HL-60 (cell line): ENCODE measurements at regions not wholly inside any gene's neighbourhood (a gene's known extent, or its start where the extent isn't known, plus 50 kb on each side); places are given as distances from the start of the nearest gene placed in this dataset.

Experiments used
- DNase-seq, 2 experiments: peaks; one replicate each; pipeline ENCODE4 v3.0.0-alpha.2; 2010 to 2020; ENCODE audit warnings: low read depth in 1 of 2, low spot score in 1 of 2
- H3K27ac ChIP-seq: fragments of 250-450 bp; sonication (Bioruptor Pico); replicated peaks from 2 replicates; pipeline ENCODE4 v1.5.1; 2020; ENCODE audit warnings: mild to moderate bottlenecking, moderate library complexity
- H3K27me3 ChIP-seq: fragments of 250-450 bp; sonication (Bioruptor Pico); 2 replicates; pipeline ENCODE4 v1.5.1; 2021; ENCODE audit warnings: mild to moderate bottlenecking, moderate library complexity; ENCODE audit not compliant: insufficient read depth, poor library complexity, severe bottlenecking
- H3K4me3 ChIP-seq: replicated peaks from 2 replicates; pipeline ENCODE4 v1.5.1; 2011; ENCODE audit warnings: mild to moderate bottlenecking, control low read depth, low read length; ENCODE audit not compliant: insufficient read depth
- GABPA ChIP-seq: IDR thresholded peaks from 2 replicates; pipeline ENCODE4 v1.6.1; 2012; ENCODE audit warnings: low read depth
- POLR2AphosphoS5 ChIP-seq: IDR thresholded peaks from 2 replicates; pipeline ENCODE4 v1.6.1; 2012; ENCODE audit warnings: low read depth
- SPI1 ChIP-seq: IDR thresholded peaks from 2 replicates; pipeline ENCODE4 v1.6.1; 2012; ENCODE audit warnings: low read depth, mild to moderate bottlenecking, borderline replicate concordance
- TF ChIP-seq, protein P1 (sequence below): IDR thresholded peaks from one replicate; pipeline ENCODE4 v1.5.1; 2011; ENCODE audit warnings: low read length, control low read depth, inconsistent platforms; ENCODE audit not compliant: insufficient read depth
- TF ChIP-seq, protein P2 (sequence below): IDR thresholded peaks from 2 replicates; pipeline ENCODE4 v1.6.1; 2012; ENCODE audit warnings: low read depth; ENCODE audit not compliant: insufficient replicate concordance

DNA sequence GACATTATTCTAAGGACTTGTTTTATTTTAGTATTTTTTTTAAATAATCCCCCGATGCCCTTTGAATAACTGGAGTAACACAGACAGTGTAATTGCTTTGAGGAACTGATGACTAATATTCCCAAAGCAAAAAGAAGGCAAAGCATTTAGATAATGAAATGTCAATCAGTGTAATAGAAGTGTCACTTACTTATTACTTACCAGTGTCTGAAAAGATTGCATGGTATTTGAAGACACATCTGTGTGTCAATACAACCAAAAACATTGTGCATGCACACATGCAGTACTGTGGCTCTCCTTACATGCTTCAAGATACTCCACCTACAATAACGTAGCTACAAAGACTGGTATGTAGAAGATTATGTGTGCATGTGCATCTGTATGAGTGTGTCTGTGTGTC lies 264.0 kb upstream of the ANO5 start:
- TF ChIP-seq, protein P1, sequence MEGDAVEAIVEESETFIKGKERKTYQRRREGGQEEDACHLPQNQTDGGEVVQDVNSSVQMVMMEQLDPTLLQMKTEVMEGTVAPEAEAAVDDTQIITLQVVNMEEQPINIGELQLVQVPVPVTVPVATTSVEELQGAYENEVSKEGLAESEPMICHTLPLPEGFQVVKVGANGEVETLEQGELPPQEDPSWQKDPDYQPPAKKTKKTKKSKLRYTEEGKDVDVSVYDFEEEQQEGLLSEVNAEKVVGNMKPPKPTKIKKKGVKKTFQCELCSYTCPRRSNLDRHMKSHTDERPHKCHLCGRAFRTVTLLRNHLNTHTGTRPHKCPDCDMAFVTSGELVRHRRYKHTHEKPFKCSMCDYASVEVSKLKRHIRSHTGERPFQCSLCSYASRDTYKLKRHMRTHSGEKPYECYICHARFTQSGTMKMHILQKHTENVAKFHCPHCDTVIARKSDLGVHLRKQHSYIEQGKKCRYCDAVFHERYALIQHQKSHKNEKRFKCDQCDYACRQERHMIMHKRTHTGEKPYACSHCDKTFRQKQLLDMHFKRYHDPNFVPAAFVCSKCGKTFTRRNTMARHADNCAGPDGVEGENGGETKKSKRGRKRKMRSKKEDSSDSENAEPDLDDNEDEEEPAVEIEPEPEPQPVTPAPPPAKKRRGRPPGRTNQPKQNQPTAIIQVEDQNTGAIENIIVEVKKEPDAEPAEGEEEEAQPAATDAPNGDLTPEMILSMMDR: no peak
- TF ChIP-seq GABPA: no peak
- TF ChIP-seq, protein P2, sequence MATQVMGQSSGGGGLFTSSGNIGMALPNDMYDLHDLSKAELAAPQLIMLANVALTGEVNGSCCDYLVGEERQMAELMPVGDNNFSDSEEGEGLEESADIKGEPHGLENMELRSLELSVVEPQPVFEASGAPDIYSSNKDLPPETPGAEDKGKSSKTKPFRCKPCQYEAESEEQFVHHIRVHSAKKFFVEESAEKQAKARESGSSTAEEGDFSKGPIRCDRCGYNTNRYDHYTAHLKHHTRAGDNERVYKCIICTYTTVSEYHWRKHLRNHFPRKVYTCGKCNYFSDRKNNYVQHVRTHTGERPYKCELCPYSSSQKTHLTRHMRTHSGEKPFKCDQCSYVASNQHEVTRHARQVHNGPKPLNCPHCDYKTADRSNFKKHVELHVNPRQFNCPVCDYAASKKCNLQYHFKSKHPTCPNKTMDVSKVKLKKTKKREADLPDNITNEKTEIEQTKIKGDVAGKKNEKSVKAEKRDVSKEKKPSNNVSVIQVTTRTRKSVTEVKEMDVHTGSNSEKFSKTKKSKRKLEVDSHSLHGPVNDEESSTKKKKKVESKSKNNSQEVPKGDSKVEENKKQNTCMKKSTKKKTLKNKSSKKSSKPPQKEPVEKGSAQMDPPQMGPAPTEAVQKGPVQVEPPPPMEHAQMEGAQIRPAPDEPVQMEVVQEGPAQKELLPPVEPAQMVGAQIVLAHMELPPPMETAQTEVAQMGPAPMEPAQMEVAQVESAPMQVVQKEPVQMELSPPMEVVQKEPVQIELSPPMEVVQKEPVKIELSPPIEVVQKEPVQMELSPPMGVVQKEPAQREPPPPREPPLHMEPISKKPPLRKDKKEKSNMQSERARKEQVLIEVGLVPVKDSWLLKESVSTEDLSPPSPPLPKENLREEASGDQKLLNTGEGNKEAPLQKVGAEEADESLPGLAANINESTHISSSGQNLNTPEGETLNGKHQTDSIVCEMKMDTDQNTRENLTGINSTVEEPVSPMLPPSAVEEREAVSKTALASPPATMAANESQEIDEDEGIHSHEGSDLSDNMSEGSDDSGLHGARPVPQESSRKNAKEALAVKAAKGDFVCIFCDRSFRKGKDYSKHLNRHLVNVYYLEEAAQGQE: no peak
- TF ChIP-seq POLR2AphosphoS5: no peak
- TF ChIP-seq SPI1: no peak
- no peak for DNase-seq
- Histone ChIP-seq H3K4me3 (no peak overlapping the region), H3K27me3 (no peaks in the 10 kb centered on the region), H3K27ac (no peak overlapping the region)

DNA sequence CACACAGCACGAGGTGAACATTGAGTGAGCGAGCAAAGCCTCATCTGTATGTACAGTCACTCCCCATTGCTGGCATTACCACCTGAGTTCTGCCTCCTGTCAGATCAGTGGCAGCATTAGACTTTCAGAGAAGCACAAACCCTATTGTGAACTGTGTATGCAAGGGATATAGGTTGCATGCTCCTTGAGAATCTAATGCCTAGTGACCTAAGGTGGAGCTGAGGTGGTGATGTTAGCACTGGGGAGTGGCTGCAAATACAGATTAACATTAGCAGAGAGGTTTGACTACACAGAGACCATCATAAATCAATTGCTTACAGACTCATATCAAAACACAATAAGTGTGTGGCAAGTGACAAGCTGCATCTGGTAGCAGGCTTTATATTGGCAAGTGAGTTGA lies 262.5 kb upstream of the ANO5 start:
- no peak overlapping the region for H3K27ac ChIP-seq
- TF ChIP-seq GABPA (no peak), SPI1 (no peak), POLR2AphosphoS5 (no peak)
- TF ChIP-seq, protein P1: no peak
- TF ChIP-seq, protein P2: no peak
- no peak for DNase-seq

DNA sequence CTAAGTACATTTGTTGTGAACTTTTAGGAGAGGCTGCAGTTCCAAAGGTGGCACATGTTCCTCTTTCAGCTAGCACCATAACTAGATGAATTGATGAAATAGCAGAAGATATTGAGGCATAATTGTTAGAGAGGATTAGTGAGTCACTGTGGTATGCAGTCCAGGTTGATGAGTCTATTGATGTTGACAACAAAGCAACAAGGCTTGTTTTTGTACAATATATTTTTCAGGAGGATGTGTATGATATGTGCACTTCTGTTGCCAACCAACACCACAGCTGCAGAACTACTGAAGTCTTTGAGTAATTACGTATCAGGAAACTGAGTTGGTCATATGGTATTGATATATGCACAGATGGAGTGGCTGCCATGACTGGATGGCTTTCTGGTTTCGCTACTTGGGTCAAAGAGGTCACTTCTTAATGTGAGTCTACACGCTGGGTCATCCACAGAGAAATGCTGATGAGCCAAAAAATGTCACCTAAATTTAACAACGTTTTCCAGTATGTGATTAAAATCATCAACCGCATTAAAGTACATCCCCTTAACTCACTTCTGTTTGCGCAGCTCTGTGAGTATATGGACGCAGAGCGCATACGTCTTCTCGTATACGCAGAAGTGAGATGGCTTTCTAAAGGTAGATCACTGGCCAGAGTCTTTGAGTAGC lies 261.3 kb upstream of the ANO5 start:
- Histone ChIP-seq H3K27me3 (no peaks in the 10 kb centered on the region), H3K4me3 (no peak overlapping the region), H3K27ac (no peak overlapping the region)
- no peak for DNase-seq
- no peak for TF ChIP-seq POLR2AphosphoS5
- TF ChIP-seq, protein P2: no peak
- TF ChIP-seq GABPA: no peak
- TF ChIP-seq, protein P1: no peak

More for the DNA sequence above, 262.5 kb upstream of the ANO5 start:
- Histone ChIP-seq H3K4me3 (no peak overlapping the region), H3K27me3 (no peaks in the 10 kb centered on the region)
